HG02852 (cell line): ENCODE measurements at regions not wholly inside any gene's neighbourhood (a gene's known extent, or its start where the extent isn't known, plus 50 kb on each side); places are given as distances from the start of the nearest gene placed in this dataset.
"Not testable (repeated sequence)": the region's sequence is repeated elsewhere in the genome, so short reads cannot be mapped to it uniquely, and the experiment has no call there.

ENCODE experiments used
- ATAC-seq: cut with Tn5 transposase; IDR thresholded peaks from one replicate; pipeline ENCODE4 v1.9.1; 2021; ENCODE audit warnings: mild to moderate bottlenecking, moderate library complexity; ENCODE audit not compliant: unreplicated experiment

DNA sequence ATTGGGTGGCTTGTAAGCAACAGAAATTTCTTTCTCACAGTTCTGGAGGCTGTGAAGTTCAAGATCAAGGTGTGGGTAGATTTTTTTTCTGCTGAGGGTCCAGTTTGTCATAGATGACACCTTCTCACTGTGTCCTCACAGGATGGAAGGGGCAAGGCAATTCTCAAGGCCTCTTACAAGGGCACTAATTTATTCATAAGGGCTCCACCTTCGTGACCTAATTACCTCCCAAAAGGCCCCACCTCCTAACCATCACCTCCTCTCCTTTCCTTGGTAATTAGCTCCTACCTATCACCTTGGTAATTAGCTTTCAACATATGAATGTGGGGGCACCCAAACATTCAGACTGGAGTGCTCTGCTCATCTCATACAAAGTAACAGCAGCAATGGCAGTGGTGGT is 92.3 kb upstream of the CD44 start:
- ATAC-seq: no peak

DNA sequence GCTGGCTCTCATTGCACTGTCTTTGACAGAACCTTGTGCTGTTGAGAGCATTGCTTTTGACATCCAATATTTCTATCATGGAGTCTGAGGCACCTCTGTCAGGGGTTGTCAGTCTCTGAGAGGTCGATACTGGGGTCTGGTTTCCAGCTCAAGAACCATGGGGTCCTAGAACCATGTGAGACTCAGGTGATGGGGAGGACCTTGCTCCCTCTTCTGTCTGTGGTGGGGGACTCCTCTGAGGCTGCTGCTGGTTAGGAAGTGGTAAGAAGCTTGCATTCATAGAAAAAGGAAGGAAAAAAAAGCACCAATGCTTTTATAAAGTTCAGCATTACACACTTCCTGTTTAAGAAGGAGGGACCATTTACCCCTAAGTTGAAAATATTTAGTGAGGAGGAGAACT is 91.8 kb upstream of the CD44 start:
- ATAC-seq: no peak

DNA sequence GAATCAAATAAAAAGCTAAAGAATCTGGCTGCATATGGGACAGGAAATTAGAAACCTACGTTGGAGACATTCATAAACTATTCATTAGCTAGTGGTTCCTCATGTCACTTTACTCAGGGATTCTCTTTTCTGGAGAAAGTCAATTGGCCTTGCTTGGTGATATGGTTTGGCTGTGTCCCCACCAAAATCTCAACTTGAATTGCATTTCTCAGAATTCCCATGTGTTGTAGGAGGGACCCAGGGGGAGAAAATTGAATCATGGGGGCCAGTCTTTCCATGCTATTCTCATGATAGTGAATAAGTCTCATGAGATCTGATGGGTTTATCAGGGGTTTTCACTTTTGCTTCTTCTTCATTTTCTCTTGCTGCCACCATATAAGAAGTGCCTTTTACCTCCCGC is 91.2 kb upstream of the CD44 start:
- ATAC-seq: no peak

DNA sequence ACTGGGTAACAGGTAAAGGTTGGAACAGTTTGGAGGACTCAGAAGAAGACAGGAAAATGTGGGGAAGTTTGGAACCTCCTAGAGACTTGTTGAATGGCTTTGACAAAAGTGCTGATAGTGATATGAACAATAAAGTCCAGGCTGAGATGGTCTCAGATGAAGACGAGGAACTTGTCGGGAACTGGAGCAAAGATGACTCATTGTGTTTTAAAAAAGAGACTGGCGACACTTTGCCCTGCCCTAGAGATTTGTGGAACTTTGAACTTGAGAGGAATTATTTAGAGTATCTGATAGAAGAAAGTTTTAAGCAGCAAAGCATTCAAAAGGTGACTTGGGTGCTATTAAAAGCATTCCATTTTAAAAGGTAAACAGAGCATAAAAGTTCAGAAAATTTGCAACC is 90.6 kb upstream of the CD44 start:
- not testable (repeated sequence) for ATAC-seq

DNA sequence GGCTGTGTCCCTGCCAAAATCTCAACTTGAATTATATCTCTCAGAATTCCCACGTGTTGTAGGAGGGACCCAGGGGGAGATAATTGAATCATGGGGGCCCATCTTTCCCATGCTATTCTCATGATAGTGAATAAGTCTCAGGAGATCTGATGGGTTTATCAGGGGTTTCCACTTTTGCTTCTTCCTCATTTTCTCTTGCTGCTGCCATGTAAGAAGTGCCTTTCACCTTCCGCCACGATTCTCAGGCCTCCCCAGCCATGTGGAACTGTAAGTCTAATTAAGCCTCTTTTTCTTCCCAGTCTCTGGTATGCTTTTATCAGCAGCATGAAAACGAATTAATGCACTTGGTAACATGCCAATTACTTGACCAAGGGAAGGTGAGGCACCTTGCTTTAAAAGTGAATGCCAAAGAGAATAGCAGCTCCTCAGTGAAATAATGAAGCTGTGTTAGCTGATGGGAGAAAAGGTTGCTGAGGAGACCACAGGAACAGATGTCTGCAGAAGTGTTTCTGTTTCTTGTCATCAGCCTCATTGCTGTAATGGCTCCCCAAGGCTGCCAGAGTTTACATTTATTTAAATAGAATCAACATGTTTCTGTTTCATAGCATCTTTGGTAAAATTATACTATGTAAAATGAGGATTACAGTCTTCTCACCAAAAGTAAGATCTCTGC is 89.0 kb upstream of the CD44 start:
- ATAC-seq: peak; percentile 72

DNA sequence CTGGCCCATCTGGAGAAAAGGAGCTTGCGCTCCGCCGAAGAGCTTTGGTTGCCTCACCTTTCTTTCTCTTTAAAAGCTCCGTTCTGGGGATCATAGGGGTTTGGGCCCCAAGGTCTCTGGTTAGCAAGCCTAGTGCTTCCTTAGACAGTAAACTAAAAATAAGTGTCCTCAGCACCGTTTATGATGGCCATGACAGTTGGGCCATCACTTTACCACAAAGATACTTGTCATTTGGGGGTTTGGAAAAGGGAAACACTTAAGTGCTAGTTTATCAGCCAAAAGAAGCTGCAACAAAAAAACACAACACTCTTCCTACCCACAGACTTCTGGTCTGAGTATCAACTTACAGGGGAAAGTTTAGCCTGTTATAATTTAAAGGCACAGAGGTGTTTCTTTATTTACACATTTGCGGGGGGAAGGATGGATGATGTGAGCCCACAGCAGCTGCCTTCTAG is 88.4 kb upstream of the CD44 start:
- ATAC-seq: peak; percentile 56

DNA sequence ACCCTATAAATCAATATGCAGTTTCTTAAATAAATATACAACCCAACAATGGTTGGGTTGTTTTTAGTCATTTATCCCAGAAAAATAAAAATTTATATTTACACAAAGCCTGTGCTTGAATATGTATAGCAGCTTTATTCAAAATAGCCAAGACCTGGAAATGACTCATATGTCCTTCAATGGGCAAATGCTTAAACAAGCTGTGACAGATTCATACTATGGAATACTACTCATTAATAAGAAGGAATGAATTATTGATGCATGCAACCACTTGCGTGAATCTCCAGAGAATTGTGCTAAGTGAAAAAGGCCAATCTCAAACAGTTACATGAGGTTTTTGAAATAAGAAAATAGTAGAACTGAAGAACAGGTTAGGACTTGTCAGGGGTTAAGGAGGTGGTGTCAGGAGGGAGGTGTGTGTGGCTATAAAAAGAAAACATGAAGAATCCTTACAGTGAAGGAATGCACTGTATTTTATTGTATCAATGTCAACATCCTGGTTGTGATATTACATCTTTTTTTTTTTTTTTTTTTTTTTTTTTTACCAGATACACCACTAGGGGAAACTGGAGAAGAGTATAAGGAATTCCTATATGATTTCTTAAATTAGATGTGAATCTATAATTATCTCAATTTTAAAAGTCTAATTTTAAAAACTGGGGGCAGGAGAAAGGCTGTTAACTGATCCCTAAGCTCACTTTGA is 82.4 kb upstream of the CD44 start:
- ATAC-seq: no peak

DNA sequence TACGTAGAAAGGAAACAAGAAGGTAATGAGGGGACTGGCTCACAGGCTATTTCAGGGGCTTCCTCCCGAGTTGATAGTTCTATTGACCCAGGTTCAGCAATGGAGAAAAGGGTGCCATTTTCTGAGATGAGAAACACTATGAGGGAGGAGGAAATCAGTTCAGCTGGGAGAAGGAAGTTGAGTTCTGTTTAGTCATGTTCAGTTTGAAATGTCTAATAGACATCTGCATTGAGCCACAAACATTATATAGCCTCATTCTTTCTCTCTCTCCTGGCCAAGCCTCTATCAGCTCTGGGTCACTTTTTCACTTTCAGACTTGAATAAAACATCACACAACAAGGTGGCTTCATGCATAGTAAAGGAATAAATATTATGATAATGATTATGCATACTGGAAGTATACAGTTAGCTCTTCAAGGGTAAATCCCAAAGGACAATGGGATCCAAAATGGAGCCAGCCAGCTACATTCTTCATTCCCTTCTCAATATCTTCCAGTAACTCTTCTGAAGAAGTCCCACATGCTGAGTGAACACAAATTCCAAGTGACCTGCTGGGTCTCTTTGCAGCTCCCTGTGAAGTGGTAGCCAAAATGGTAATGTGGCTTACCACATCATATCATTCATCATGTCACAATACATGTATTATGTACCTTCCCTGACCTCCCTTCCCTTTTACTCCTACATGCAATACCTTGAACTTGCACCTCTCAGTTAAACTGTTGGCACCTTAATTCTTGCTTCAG is 80.9 kb upstream of the CD44 start:
- ATAC-seq: no peak

DNA sequence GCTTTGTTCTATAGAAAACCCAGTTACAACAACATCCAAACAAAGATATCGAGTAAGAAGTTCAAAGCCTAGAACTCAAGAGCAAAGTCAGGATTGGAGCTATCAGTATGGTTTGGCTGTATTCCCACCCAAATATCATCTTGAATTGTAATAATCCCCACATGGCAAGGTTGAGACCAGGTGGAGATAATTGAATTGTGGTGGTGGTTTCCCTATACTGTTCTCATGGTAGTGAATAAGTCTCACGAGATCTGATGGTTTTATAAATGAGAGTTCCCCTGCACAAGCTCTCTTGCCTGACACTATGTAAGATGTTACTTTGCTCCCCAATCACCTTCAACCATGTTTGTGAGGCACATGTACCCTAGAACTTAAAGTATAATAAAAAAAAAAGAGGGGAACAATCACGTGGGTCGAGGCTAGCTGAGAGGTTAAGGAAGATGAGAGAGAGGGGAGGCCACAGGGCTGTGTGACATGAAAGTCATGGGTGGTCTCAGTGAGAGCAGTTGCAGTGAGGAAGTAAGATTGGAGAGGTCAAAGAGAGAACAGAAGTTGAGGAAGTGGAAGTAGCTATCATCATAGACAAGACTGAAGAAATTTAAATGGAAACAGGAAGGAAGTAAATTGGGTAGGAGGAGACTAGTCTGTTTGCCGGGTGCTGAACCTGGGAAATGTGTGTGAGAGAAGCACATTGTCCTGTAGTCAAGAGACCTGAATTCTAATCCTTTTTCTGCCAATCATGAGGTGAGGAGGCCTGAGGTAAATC is 80.1 kb upstream of the CD44 start:
- ATAC-seq: no peak

DNA sequence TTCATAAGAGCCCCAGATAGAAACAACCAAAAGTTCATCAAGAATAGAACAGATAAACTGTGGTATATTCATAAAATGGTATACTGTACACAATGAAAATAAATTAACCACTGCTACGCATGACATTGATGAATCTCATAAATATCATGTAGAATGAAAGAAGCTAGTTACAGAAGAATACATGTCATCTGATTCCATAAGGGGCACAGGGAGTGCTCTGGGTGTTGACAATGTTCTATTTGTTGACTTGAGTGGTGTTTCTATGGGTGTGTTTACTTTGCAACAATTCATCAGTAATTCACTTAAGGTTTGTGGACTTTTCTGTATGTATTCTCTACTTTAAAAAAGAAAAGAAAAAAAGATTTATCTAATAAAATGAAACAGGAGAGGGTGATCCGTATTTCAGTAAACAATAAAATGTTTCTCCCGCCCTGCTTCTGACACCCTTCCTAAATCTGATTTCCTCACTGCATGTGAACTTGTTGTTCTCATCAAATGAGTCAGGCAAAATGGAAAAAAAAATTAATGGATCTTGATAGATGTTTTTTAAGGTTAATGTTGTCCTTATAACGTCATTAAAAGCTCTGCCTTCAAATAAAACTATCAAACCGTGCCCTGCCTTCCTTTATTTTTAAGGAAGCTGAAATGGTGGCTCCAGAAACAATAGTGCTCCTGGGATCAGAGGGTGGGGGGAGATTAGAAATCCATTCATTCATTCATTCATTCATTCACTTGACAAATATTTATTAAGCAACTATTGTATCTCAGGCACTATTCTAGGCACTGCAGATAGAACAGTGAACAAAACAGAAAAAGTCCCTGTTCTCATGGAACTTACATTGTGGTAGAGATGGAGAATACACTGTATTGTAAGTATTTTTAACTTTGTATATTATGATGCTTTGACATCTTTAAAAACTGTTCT is 77.2 kb upstream of the CD44 start:
- no peak for ATAC-seq

DNA sequence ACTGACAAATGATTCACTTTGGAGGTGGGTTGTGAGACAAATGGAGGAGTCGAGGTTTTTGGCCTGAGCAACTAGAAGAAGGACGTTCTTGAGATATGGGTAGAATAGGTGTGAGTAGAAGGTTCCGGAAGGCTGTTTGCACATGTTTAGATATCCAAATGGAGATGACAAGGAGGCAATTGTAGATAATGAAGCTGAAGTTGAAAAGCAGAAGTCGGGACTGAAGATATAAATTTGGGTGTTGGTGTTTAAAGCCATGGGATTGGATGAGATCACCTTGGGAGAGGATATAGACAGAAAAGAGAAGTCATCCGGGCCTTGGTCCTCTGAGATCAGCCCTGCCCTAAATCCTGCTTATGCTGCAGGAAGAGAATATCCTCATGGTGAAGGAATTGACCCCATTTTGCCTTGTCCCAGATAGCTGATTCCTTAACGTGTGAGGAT is 75.5 kb upstream of the CD44 start:
- no peak for ATAC-seq

DNA sequence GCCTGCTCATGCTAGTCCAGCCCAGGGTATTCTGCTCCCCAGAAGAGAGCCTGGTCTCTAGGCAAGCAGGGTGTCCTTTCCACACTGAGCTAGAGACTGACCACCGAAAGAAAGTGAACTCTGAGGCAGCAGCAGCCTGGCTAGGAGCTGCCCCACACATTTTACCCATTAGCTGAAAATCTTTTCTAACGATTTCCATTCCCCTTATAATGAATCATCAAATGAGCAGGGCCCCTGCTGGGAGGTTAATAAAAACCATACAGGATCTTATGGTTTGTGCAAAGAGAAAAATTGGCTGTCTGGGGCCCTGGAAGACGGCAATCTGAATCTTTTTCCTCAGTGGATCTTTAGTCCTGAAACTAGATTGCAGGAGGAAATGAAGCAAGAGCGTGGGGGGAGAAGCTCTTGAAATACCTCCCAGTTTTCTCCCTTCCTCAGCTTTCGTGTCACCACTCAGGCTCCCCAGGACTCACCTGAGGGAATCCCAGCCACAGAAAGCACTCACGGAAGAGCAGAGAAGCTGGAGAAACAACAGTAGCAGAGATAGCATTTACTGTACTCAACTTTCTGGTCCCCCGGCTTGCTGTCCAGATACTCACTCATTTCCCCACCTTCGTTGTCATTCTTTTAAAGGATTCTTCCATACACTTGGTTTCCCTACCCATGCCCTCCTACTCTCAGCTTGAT is 74.7 kb upstream of the CD44 start:
- no peak for ATAC-seq

DNA sequence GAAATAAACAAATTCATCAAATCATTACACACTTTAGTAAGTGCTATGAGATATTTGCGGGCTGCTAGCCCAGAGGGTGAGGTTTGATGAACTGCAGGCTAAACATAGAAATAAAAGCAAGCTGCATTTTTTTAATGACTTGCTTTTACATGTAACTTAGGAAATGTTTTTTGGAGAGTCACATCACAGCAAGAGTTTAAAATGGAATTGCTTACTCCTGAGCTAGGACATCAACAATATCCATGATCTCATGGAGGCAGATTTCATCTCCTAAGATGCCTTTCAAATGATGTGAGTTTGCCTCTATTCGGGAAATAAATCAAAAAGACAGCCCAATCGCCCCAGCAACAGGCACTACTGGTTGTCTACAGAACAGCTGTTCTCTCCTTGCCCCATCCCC is 73.4 kb upstream of the CD44 start:
- no peak for ATAC-seq

DNA sequence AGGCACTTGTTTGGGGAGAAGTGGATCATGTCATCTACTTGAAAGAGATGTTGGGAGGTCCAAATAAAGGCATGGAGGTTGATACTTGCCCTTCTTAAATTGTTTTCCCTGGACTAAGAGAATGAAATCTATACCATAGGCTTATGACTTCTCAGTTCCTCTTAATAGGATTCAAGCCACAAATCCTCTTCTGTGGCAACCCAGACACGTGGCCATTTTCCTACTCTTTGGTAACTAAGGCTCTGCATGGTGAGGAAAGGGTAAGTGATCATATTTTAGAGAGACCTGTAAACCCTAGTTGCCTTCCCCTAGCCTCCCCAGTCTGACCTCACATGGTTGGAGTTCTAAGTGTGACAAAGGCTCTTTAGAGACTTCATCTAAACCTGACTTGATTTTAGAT is 72.9 kb upstream of the CD44 start:
- no peak for ATAC-seq

DNA sequence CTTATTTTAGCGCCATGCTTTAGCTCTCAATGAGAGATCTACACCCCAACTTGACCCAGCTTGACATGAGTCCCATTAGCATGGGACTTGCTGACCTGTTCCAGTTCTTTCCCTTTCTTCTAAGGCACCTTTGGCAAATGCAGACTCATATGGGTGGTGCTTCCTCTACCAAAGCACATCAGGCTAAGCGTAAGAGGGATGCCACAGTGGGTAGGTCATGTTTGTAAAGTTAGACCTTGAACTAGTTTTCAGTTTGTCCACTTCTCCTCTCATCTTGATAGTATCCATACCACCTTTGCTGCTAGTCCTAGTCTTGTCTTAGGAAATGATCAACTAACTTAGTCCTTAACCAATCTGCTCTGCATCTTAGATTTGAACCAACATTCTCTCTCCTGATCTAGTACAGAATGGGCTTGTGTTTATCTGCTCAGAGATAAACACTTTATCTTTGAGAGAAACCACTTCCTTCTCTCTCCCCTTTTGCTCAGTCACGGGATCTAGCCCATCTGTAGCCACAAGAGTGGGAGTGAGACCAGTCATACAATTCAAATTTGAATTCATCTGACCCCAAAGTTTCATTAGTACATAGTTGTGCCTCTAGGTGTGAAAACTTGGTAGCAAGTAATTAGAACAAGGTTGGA is 72.1 kb upstream of the CD44 start:
- ATAC-seq: peak; percentile 92

DNA sequence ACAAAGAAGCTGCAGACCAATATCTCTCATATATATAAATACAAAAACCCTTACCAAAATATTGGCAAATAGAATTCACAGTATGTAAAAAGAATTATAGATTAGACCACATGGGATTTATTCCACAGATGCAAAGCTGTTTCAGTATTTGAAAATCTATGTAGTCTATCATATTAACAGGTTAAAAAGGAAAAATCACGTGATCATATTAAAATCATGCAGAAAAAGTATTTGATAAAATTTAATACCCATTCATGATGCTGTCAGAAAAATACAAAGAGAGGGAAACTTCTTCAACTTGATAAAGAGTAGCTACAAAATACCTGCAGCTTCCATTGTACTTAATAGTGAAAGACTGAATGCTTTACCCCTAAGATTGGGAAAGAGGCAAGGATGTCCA is 67.2 kb upstream of the CD44 start:
- ATAC-seq: no peak

DNA sequence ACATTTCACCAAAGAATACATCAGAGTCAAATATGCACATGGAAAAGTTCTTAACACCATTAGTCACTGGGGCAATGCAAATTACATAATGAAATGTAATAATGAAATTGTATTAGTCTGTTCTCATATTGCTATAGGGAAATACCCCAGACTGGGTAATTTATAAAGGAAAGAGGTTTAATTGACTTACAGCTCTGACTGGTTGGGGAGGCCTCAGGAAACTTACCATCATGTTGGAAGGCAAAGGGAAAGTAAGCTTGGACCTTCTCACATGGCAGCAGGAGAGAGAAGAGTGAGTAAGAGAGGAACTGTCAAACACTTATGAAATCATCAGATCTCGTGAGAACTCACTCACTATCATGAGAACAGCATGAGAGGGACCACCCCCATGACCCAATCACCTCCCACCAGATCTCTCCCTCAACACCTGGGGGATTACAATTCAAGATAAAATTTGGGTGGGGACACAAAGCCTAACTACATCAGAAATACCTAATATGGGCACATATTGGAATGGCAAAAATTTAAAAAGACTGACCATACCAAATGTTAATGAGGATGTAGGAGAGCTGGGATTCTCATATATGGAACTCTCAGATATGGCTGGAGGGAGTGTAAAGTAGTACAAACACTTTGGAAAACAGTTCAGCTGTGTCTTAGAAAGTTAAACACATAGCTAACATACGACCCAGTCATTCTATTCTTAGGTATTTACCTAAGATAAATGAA is 65.1 kb upstream of the CD44 start:
- no peak for ATAC-seq
